NCI-H524 (cell line): ENCODE measurements at regions not wholly inside any gene's neighbourhood (a gene's known extent, or its start where the extent isn't known, plus 50 kb on each side); places are given as distances from the start of the nearest gene placed in this dataset.

ENCODE experiments used
- DNase-seq, 2 experiments: peaks; one replicate each; lab custom pipeline; 2025; lab: John Stamatoyannopoulos, UW

- DNase-seq: no peak
Observed at GRCh38 chr2:88832992-88833389, 141.5 kb downstream of the RPIA start.

- no peak for DNase-seq
Observed at GRCh38 chr2:88834376-88834775, 142.9 kb downstream of the RPIA start.

- DNase-seq: no peak
Observed at GRCh38 chr2:88834866-88835265, 143.4 kb downstream of the RPIA start.

- no peak for DNase-seq
Observed at GRCh38 chr2:88835726-88836125, 144.3 kb downstream of the RPIA start.

DNA sequence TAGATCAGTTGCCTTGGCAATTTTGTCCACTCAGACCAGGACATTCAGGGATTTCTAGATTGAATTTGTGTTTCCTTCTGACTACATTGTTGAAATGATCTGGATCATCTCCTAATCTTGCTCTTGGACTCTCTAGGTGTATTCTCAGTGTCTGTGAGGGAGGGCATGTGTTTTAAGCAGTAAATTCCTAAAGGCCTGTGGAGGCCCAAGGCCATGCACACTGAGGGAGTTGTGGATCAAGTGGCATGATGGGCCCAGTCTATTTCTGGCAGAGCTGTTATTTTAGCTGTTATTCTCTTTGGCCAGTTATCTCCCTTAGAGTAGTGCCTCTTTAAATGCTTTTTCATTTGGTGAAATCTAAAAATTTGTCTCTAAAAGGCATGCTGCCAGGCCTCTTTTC, 144.9 kb downstream of the RPIA start:
- no peak for DNase-seq

DNA sequence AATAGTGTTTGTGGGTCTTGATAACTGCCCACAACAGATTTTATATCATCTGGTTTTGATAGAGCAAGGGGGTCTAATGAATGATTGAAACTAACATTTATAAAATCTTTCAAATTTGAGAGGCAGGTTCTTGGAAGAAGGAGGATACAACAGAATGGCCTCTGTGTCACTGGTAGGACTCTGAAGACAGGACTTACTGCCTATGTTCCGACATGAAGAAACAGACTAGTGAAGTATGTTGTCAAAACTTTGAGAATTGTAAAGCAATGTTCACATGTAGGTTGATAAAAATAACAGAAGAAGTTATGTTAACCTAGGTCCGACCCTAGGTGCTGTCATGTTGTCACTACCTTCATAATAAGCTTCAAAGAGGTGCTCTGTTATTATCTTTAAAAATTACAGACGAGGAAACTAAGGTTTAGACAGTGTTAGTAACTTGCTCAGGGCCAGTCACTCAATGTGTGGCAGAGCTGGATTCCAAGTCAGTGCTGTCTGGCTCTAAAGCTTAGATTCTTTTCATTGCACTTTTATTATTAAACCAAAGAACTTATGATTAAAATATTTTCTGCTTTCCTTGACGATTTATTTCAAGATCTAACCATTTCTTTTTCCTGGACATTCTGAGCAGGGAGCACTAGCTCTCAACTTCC, 146.2 kb downstream of the RPIA start:
- DNase-seq: no peak

GRCh38 chr2:88838165-88838635, 146.7 kb downstream of the RPIA start:
- DNase-seq: no peak

DNA sequence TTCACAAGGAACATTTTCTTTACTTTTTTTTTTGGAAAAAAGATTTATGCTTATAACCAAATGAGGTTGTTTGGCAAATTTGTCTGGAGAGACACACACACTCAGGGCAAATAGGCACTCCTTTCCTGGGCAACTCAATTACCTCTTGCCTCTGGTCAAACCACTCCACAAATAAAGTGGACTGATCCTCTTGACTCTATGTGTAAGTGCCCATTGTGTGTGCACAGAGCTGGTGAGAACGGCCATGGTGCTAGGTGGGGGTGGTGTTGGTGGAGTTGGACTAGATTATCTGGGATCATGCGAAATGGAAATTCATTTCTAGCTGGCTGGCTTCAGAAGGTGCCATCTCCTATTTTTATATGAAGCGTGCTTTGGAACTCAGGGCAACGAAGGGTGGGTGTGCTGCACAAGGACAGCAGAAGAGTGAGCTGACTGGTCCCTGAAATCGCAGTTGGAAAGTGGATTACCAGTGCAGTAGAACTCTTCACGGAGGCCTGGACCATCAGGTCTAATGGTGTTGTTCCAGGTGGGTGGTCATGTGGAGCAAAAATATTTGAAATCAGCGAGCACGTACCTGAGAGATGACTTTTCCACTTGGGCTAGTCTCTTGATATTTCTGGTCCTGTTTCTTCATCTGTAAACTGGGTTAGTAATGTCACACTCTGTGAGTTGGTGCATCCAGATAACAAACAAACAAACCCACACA, 149.9 kb downstream of the RPIA start:
- DNase-seq: no peak

- DNase-seq: no peak
Observed at GRCh38 chr2:88842656-88843460, 151.4 kb downstream of the RPIA start.

GRCh38 chr2:88843651-88844050, 152.2 kb downstream of the RPIA start:
- DNase-seq: no peak

DNA sequence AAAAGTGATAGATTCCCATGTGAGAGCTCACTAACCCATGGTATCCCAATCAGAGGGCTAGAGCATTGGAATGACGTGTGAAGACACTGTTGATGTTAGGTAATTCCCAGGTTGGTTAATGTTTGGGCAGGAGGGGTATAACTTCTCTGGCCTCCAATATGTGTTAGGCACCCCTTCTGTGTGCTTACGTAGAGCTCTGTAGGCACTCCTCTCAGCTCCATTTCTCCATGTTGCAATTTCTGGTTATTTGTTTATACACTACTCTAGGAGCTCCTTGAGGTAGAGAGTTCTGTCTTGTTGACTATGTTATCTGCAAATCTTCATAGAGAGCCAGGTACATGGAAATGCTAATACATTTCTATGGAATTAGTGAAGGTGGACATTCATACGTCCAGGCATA, 153.5 kb downstream of the RPIA start:
- DNase-seq: no peak

GRCh38 chr2:88845772-88846661, 154.5 kb downstream of the RPIA start:
- no peak for DNase-seq

GRCh38 chr2:88852753-88853402, 161.4 kb downstream of the RPIA start:
- no peak for DNase-seq

GRCh38 chr2:88853403-88853790, 161.9 kb downstream of the RPIA start:
- no peak for DNase-seq

- no peak for DNase-seq
Observed at GRCh38 chr2:88854528-88854927, 163.1 kb downstream of the RPIA start.

DNA sequence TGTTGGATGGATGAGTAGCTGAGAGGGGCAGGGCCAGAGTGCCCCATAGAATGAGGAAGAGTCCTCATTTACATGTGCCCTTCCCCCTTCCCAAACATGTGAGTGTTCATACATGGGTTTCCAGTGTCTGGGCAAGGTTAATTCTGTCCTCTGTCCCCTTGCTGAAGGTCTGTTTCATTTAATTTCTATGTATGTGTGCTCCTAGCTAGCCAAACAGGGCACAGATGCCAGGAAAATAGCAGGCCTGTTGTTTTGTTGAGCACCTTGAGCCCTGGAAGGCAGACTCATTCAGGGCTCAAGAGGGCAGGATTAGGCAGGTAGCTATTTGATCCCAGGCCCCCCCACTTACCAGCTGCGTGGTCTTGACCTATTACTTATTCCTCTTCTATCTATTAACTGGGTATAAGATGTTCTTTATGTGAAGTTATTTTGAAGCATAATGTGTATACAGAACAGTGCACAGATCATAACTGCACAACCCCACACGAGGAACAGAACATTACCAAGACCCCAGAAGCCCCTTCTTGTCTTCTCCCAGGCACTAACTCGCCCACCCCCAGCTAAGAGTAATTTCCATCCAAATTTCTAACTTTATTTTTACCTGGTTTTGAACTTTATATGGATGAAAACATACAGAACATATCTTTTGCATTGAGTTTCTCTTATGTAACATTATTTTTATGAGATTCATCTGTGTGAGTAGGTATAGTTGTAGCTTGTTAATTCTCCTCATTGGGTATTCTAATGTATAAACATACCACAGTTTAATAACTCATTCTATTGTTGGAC, 164.3 kb downstream of the RPIA start:
- peak in 1 of 2 experiments; percentile 19 for DNase-seq

DNA sequence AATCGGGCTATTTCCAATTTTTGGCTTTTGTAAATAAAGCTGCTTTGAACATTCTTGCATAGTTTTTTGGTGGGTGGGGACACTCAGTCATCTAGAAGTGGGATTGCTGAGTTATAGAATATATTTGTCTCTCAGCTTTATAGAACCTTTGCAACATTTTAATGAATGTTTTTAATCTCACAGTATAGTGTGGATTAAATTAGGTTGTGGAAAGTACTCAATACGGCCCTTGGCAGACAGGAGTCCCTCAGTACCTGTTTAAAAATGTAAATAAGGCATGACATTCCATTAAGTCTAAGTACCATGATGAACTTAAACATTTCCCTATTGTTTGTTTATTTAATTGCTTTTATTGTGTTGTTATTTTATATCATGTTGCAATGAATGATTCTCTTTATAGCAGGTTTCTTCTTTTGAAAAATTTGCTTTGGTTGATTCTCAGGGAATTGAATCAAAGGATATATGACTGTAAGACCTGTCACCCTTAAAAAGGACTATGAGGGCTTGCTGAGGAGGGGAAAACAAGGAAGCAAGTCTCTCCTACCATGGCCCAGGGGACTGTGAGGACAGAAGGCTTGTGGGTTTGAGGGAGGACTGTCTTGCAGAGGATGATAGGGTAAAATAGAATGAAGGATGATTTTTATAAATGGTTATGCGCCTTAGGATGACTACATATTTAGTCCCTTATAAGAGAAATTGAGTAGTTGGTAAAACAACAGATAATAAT, 165.1 kb downstream of the RPIA start:
- DNase-seq: no peak

GRCh38 chr2:88857274-88857741, 165.8 kb downstream of the RPIA start:
- no peak for DNase-seq

DNA sequence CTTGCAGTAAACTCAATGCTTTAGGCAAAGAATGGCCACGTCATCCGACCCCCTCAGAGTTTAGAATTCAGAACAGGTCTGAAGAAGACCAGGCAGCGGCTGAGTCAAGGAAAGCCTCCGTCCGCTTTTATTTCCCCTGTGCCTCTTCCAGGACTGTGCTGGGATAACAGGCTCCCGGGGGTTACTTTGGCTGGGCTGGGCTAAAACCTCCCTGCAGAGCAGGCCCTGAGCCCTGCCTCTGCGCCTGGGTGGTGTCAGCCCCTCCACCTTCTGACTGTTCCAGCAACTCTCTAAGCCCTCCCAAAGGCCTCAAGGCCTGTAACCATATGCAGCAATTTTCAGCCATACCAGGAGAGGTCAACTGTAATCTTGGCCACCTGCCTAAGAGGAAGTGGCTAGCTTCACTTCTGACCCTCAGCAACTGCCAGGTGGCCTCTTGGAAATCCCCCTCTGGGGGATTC, 166.5 kb downstream of the RPIA start:
- DNase-seq: no peak

GRCh38 chr2:88859461-88859860, 168.0 kb downstream of the RPIA start:
- no peak for DNase-seq
